ENCODE measurements at regions not wholly inside any gene's neighbourhood (a gene's known extent, or its start where the extent isn't known, plus 50 kb on each side); places are given as distances from the start of the nearest gene placed in this dataset.

DNA sequence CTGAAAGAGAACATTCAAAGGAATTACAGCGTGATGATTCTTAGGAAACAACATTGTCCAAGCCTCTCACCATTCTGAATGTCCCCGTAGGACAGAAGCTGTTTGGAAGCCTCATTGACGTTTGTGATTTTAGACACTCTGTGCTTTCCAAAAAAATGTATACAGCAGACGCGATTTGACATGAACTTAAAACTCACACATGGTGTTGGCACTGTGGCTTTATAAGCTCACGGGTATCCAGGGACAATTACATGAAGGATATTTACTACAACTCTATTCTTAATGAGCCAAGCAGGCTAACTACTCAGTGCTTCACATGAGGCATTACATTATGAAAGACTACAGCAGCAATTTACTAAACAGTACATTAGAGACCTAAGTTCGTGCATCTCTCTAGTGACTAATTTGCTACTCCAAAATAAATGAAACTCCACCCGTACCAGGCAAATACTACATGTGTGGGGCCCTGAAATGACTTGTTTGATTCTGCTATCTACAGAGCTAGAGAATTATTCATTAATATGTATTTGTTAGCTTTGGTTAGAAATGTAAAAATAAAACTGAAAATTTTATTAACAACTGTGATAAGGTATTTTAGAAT lies 620.7 kb downstream of the SPRY1 start:
- TF ChIP-seq, protein P1, sequence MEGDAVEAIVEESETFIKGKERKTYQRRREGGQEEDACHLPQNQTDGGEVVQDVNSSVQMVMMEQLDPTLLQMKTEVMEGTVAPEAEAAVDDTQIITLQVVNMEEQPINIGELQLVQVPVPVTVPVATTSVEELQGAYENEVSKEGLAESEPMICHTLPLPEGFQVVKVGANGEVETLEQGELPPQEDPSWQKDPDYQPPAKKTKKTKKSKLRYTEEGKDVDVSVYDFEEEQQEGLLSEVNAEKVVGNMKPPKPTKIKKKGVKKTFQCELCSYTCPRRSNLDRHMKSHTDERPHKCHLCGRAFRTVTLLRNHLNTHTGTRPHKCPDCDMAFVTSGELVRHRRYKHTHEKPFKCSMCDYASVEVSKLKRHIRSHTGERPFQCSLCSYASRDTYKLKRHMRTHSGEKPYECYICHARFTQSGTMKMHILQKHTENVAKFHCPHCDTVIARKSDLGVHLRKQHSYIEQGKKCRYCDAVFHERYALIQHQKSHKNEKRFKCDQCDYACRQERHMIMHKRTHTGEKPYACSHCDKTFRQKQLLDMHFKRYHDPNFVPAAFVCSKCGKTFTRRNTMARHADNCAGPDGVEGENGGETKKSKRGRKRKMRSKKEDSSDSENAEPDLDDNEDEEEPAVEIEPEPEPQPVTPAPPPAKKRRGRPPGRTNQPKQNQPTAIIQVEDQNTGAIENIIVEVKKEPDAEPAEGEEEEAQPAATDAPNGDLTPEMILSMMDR (IDR thresholded peaks at IDR 0.05): no peak
- no peak for TF ChIP-seq ZFX (IDR thresholded peaks at IDR 0.05; ENCODE audit: borderline replicate concordance)
- no peak overlapping the region for H3K27ac ChIP-seq

DNA sequence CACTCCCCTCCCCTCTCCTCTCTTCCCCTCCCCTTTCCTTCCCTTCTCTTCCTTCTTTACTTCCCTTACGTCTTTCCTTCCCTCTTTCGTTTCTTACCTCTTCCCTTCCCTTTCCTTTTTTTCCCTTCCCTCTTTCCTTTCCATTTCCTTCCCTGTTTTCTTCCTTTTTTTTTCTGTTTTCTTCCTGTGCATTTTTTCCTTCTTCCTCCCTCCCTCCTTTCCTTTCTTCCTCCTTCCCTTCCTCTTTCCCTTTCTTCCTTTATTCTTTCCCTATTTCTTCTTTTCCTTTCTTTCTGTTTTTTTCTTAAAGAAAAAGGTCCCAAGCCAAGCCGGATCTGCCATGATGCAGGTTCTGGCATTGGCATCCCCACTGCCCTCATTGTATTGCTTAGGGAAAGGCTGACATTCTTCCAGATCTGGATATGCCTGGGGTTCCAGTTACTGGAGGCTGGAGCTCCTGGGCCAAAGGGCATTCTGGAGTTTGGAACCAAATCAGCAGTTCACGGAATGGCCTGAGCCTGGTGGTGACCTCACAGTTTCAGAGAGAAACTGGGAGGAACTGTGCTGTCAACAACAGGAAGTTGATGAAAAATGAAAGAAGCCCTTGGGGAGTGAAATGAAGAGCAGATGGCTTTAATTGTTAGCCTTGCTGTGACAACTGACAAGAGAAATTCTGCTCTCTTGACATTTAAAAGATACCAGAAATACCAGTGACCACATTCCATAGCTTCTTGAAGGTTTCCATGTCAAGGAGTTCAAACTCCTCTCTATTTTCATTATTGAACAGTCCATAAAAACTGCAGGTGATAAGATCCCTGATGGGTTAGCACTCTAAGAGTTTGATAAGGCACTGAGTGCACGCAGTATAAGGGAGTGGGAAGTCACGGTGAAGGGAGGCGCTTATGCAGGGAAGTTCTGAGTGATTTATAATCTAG lies 622.1 kb downstream of the SPRY1 start:
- H3K27ac ChIP-seq: no peak overlapping the region
- TF ChIP-seq, protein P1 (IDR thresholded peaks at IDR 0.05): no peak
- no peak for TF ChIP-seq ZFX (IDR thresholded peaks at IDR 0.05; ENCODE audit: borderline replicate concordance)

DNA sequence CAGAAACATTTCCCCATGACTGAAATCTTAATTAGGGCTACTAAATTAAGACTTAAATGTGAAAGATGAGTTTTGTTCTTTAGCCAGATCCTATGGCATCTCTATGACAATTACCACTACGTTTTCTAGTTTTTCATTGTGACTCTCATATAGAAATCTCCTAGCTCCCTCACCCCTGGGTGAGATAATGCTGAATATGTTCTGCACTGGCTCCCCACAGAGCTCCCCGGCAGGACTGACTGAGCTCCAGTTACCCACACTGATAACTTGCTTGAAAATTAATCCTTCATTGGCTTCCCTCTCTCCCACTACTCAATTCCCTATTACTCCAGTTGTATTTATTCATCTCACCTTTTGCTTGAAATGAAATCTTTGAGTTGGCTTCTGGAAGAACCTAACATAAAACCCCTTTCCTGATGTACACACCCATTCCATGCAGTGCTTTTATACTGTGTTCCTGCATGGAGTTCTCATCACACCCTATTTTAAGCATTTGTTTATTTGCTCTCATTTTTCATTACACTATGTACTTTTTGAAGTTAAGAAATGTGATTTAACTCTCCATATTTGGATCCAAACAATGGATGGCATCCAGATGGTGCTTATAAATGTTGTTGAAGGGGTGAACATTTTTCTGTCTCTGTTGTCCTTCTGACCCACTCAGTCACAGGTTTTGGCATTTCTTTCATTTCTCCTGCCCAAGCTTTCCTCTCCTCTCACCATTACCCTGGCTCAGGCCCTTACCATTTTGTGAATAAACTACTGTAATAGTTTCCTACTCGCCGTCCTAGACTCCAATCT lies 623.4 kb downstream of the SPRY1 start:
- no peak overlapping the region for H3K27ac ChIP-seq
- no peak for TF ChIP-seq ZFX (IDR thresholded peaks at IDR 0.05; ENCODE audit: borderline replicate concordance)
- TF ChIP-seq, protein P1 (IDR thresholded peaks at IDR 0.05): no peak

DNA sequence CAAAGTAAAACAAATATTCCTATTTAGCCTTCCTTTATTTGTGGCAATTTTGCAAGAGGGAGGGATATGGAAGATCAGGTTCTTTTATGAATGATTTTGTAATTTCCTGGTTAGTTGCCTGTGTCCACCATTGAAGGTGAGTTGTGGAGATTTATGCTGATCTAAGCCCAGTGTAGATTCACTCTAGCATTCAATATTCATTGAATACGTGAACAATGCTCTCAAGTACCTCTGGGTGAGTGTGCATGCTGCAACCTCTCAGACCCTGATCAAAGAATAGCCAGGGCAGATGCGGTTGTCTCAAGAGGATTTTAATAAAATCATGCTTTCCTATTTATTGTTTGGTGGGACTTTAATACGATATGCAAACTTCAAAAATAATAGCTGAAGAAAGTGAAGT lies 628.4 kb downstream of the SPRY1 start:
- TF ChIP-seq ZFX (IDR thresholded peaks at IDR 0.05; ENCODE audit: borderline replicate concordance): no peak
- TF ChIP-seq, protein P1 (IDR thresholded peaks at IDR 0.05): no peak
- no peak overlapping the region for H3K27ac ChIP-seq

DNA sequence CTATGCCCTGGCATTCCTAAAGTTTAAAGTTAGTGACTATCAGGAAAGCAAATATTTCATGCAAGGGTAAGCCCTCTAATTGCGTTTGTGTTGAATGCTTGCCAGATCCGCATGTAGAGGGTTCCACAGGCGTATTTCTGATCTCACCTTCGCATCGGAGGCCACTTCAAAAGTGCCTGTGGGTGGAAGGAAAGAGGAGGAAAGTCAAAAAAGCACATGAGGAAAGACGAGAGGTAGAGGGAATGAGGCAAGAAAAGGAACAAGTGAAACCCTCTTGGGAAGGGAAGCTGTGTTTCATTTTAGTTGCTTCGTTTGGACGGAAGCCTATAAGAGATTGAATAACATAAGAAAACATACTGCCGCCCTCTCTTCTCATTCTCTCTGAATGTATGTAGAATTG lies 628.8 kb downstream of the SPRY1 start:
- H3K27ac ChIP-seq: no peak overlapping the region
- TF ChIP-seq ZFX (IDR thresholded peaks at IDR 0.05; ENCODE audit: borderline replicate concordance): no peak

DNA sequence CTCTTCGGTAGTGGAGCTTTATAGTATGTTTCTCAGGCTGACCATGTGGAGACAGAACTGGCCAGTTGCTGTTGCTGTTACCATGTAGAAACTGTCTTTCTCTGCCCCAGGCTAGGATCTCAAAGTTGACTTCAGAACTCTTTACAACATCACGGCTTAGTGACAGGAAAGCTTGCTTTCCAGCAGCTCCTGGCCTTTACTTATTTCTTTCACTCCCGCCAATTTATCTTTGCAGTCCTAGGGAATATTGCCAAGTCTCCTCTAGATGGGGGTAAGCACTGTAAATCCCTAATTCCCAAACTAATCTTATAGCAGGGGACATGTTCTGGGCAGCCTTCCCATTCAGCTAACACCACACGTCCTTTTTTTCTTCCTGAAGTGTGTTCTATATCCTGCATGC lies 631.6 kb downstream of the SPRY1 start:
- TF ChIP-seq, protein P1 (IDR thresholded peaks at IDR 0.05): no peak
- H3K27ac ChIP-seq: no peak overlapping the region

DNA sequence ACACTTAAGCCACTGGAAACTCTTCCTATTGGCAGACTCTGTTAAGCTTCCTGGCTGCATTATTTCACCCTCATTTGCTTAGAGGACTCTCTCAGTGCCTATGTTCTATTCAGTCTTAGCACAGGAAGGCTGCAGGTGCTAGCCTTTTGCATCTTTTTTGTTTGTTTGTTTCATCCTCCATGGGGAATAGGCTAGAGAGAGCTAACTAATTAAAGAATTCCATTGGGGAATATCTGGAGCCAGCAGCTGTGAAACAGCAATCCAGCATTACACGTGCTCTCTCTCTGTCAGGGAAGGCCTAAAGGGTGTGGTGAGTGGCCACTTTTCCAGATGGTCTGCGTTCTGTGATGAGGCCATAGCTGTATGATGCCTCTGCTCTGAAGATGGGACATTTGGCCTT lies 633.6 kb downstream of the SPRY1 start:
- no peak overlapping the region for H3K27ac ChIP-seq
- TF ChIP-seq, protein P1 (IDR thresholded peaks at IDR 0.05): no peak

Data from 22Rv1 (cell line).